HCT116 (cell line): ENCODE measurements at regions not wholly inside any gene's neighbourhood (a gene's known extent, or its start where the extent isn't known, plus 50 kb on each side); places are given as distances from the start of the nearest gene placed in this dataset.

Experiments
- EZH2 ChIP-seq: fragments of 200-600 bp; sonication (generic); IDR thresholded peaks from 2 replicates; pipeline ENCODE4 v1.6.1; 2017; ENCODE audit warnings: antibody characterized with exemption, mixed run types
- EZH2phosphoT487 ChIP-seq: fragments of 200-600 bp; IDR thresholded peaks from 2 replicates; pipeline ENCODE4 v1.6.1; 2018; ENCODE audit warnings: antibody characterized with exemption, borderline replicate concordance
- POLR2A ChIP-seq: IDR thresholded peaks from 2 replicates; pipeline ENCODE4 v1.7.0; 2011; ENCODE audit warnings: borderline replicate concordance; ENCODE audit not compliant: insufficient read depth, insufficient read length; ENCODE audit errors: extremely low read depth
- POLR2AphosphoS5 ChIP-seq: IDR thresholded peaks from 2 replicates; pipeline ENCODE4 v1.6.1; 2011; ENCODE audit warnings: mild to moderate bottlenecking, low read depth, low read length, moderate library complexity
- TF ChIP-seq, protein P1 (sequence below): IDR thresholded peaks from 2 replicates; pipeline ENCODE4 v1.6.1; 2011; ENCODE audit warnings: mild to moderate bottlenecking, low read length, moderate library complexity; ENCODE audit not compliant: insufficient replicate concordance; ENCODE audit errors: extremely low read depth
- TF ChIP-seq, protein P2 (sequence below): IDR thresholded peaks from 2 replicates; pipeline ENCODE4 v1.6.1; 2012
- TF ChIP-seq, protein P3 (sequence below), 3 experiments: fragments of 200-600 bp in 1 of 3; sonication (generic) in 1 of 3; IDR thresholded peaks in 2 of 3; conservative IDR thresholded peaks in 1 of 3; 2 replicates each; pipeline ENCODE4 v1.5.1; 2012 to 2017; ENCODE audit warnings: low read depth in 2 of 3, low read length in 2 of 3, antibody characterized with exemption in 1 of 3, borderline replicate concordance in 1 of 3, control low read depth in 1 of 3, mild to moderate bottlenecking in 1 of 3, mixed read lengths in 1 of 3, mixed run types in 1 of 3, moderate library complexity in 1 of 3; ENCODE audit not compliant: insufficient read depth in 1 of 3
- TF ChIP-seq, protein P4 (sequence below): IDR thresholded peaks from 2 replicates; pipeline ENCODE4 v1.6.1; 2012; ENCODE audit warnings: low read depth

DNA sequence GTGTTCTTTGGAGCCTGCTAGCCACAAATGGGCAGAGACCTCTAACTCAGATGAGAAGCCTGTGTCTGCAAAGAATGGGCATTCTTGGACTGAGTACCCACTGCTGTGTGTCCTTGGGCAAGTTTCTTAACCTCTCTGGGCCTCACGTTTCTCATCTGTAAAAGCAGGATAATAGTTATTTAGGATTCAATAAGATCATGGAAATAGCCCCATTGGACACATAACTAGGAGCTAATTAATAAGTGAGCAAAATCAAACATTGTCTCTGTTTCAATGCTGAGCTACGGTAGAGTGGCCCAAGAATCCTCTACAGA is 61.2 kb upstream of the WNT7B start:
- TF ChIP-seq, protein P1, sequence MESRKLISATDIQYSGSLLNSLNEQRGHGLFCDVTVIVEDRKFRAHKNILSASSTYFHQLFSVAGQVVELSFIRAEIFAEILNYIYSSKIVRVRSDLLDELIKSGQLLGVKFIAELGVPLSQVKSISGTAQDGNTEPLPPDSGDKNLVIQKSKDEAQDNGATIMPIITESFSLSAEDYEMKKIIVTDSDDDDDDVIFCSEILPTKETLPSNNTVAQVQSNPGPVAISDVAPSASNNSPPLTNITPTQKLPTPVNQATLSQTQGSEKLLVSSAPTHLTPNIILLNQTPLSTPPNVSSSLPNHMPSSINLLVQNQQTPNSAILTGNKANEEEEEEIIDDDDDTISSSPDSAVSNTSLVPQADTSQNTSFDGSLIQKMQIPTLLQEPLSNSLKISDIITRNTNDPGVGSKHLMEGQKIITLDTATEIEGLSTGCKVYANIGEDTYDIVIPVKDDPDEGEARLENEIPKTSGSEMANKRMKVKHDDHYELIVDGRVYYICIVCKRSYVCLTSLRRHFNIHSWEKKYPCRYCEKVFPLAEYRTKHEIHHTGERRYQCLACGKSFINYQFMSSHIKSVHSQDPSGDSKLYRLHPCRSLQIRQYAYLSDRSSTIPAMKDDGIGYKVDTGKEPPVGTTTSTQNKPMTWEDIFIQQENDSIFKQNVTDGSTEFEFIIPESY, result no peak
- no peak for TF ChIP-seq POLR2AphosphoS5
- TF ChIP-seq, protein P2, sequence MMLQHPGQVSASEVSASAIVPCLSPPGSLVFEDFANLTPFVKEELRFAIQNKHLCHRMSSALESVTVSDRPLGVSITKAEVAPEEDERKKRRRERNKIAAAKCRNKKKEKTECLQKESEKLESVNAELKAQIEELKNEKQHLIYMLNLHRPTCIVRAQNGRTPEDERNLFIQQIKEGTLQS, result no peak
- no peak for TF ChIP-seq EZH2
- TF ChIP-seq, protein P3, sequence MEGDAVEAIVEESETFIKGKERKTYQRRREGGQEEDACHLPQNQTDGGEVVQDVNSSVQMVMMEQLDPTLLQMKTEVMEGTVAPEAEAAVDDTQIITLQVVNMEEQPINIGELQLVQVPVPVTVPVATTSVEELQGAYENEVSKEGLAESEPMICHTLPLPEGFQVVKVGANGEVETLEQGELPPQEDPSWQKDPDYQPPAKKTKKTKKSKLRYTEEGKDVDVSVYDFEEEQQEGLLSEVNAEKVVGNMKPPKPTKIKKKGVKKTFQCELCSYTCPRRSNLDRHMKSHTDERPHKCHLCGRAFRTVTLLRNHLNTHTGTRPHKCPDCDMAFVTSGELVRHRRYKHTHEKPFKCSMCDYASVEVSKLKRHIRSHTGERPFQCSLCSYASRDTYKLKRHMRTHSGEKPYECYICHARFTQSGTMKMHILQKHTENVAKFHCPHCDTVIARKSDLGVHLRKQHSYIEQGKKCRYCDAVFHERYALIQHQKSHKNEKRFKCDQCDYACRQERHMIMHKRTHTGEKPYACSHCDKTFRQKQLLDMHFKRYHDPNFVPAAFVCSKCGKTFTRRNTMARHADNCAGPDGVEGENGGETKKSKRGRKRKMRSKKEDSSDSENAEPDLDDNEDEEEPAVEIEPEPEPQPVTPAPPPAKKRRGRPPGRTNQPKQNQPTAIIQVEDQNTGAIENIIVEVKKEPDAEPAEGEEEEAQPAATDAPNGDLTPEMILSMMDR (IDR thresholded peaks at IDR 0.05 in 2 of 3, conservative IDR thresholded peaks at IDR 0.05 in 1 of 3; ENCODE audit: borderline replicate concordance in 1 of 3, insufficient read depth in 1 of 3, low read depth in 2 of 3, low read length in 2 of 3), result no peak
- TF ChIP-seq, protein P4, sequence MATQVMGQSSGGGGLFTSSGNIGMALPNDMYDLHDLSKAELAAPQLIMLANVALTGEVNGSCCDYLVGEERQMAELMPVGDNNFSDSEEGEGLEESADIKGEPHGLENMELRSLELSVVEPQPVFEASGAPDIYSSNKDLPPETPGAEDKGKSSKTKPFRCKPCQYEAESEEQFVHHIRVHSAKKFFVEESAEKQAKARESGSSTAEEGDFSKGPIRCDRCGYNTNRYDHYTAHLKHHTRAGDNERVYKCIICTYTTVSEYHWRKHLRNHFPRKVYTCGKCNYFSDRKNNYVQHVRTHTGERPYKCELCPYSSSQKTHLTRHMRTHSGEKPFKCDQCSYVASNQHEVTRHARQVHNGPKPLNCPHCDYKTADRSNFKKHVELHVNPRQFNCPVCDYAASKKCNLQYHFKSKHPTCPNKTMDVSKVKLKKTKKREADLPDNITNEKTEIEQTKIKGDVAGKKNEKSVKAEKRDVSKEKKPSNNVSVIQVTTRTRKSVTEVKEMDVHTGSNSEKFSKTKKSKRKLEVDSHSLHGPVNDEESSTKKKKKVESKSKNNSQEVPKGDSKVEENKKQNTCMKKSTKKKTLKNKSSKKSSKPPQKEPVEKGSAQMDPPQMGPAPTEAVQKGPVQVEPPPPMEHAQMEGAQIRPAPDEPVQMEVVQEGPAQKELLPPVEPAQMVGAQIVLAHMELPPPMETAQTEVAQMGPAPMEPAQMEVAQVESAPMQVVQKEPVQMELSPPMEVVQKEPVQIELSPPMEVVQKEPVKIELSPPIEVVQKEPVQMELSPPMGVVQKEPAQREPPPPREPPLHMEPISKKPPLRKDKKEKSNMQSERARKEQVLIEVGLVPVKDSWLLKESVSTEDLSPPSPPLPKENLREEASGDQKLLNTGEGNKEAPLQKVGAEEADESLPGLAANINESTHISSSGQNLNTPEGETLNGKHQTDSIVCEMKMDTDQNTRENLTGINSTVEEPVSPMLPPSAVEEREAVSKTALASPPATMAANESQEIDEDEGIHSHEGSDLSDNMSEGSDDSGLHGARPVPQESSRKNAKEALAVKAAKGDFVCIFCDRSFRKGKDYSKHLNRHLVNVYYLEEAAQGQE, result no peak
- TF ChIP-seq POLR2A, result no peak
- no peak for TF ChIP-seq EZH2phosphoT487
